PC-3 (cell line): ENCODE measurements at regions not wholly inside any gene's neighbourhood (a gene's known extent, or its start where the extent isn't known, plus 50 kb on each side); places are given as distances from the start of the nearest gene placed in this dataset. TPM values are rescaled to one million over a fixed set of nuclear protein-coding genes. Genes with fewer than 3 reads are reported as not detected.

ENCODE experiments used
- ATAC-seq: fragments of 200-7000 bp; cut with Tn5 transposase; 2 replicates; pipeline ENCODE4 v1.9.1; 2020; ENCODE audit warnings: mild to moderate bottlenecking, moderate library complexity
- BruUV-seq: library from RNA; stranded (reverse); fragments of 400-500 nt; replicated peaks from 2 replicates; lab custom pipeline; 2021; lab: Mats Ljungman, UMichigan
- CTCF ChIA-PET: fragments of 300-600 bp; sonication (Branson Sonifier 250); formaldehyde crosslinking; loops from one replicate; lab custom pipeline; 2022; ENCODE audit warnings: antibody characterized with exemption; lab: Charles Lee
- POLR2A ChIA-PET: fragments of 300-600 bp; sonication (Branson Sonifier 250); formaldehyde crosslinking; loops from one replicate; lab custom pipeline; 2022; ENCODE audit warnings: antibody characterized with exemption; ENCODE audit not compliant: unreplicated experiment; lab: Charles Lee
- DNase-seq: peaks from one replicate; pipeline ENCODE4 v3.0.0-alpha.2; 2015
- H2AFZ ChIP-seq: fragments of 300-600 bp; sonication (generic); 2 replicates; pipeline ENCODE4 v1.6.0; 2016; ENCODE audit warnings: antibody characterized with exemption, low read length
- H3F3A ChIP-seq: fragments of 300-600 bp; sonication (generic); one replicate; pipeline ENCODE4 v1.6.0; 2017; ENCODE audit warnings: antibody characterized with exemption, low read length, control low read depth, mild to moderate bottlenecking; ENCODE audit not compliant: unreplicated experiment
- H3K27ac ChIP-seq: fragments of 300-600 bp; sonication (generic); 2 replicates; pipeline ENCODE4 v1.5.1; 2016; ENCODE audit warnings: mild to moderate bottlenecking, low read length
- H3K27me3 ChIP-seq: fragments of 300-600 bp; sonication (generic); 2 replicates; pipeline ENCODE4 v1.6.1; 2016; ENCODE audit warnings: low read length, mixed read lengths
- H3K36me3 ChIP-seq: fragments of 300-600 bp; sonication (generic); 2 replicates; pipeline ENCODE4 v1.6.1; 2016; ENCODE audit warnings: low read depth, mixed run types, low read length, mixed read lengths
- H3K4me1 ChIP-seq: fragments of 300-600 bp; sonication (generic); 2 replicates; pipeline ENCODE4 v1.5.1; 2016; ENCODE audit warnings: low read length; ENCODE audit not compliant: insufficient read depth
- H3K4me2 ChIP-seq: fragments of 300-600 bp; sonication (generic); 2 replicates; pipeline ENCODE4 v1.6.0; 2016; ENCODE audit warnings: low read length
- H3K4me3 ChIP-seq: fragments of 300-600 bp; sonication (generic); 2 replicates; pipeline ENCODE4 v1.5.1; 2016; ENCODE audit warnings: mild to moderate bottlenecking, low read length, mixed read lengths
- H3K79me2 ChIP-seq: fragments of 300-600 bp; sonication (generic); 2 replicates; pipeline ENCODE4 v1.6.1; 2017; ENCODE audit warnings: low read length, mixed read lengths
- H3K9ac ChIP-seq: fragments of 300-600 bp; sonication (generic); 2 replicates; pipeline ENCODE4 v1.6.0; 2016; ENCODE audit warnings: mild to moderate bottlenecking, low read length
- H3K9me2 ChIP-seq: fragments of 300-600 bp; sonication (generic); replicated peaks from 2 replicates; pipeline ENCODE4 v1.6.1; 2016; ENCODE audit warnings: mixed run types, low read length, mixed read lengths
- H3K9me3 ChIP-seq: fragments of 300-600 bp; sonication (generic); 2 replicates; pipeline ENCODE4 v1.6.1; 2016; ENCODE audit warnings: low read length, mixed read lengths
- H4K20me1 ChIP-seq: fragments of 300-600 bp; sonication (generic); 2 replicates; pipeline ENCODE4 v1.6.1; 2016; ENCODE audit warnings: low read length, mixed read lengths
- CTCF ChIP-seq: fragments of 300-600 bp; sonication (generic); conservative IDR thresholded peaks from 2 replicates; pipeline ENCODE4 v1.5.1; 2017; ENCODE audit warnings: antibody characterized with exemption, low read depth, mild to moderate bottlenecking, low read length
- EZH2 ChIP-seq: fragments of 300-600 bp; sonication (generic); IDR thresholded peaks from one replicate; pipeline ENCODE4 v1.6.1; 2017; ENCODE audit warnings: antibody characterized with exemption, mild to moderate bottlenecking, low read length; ENCODE audit not compliant: unreplicated experiment
- EZH2phosphoT487 ChIP-seq: fragments of 300-600 bp; sonication (generic); IDR thresholded peaks from 2 replicates; pipeline ENCODE4 v1.6.1; 2018; ENCODE audit warnings: mild to moderate bottlenecking, antibody characterized with exemption, low read length, borderline replicate concordance
- intact Hi-C: fragments of 100-400 bp; cut with micrococcal nuclease; formaldehyde crosslinking; loops from 2 replicates; pipeline ENCODE4 v1.9.0; 2023
- microRNA-seq: library from miRNA; unstranded; fragments of <30 nt; microRNA quantifications from one replicate; pipeline ENCODE4 v1.1.0, GENCODE V29; 2020; ENCODE audit not compliant: unreplicated experiment

- ATAC-seq (no peak), DNase-seq (no peak)
- no peaks in the 10 kb centered on the region for H3K9me2 ChIP-seq
- no peak overlapping the region for H2AFZ ChIP-seq
- no peaks in the 10 kb centered on the region for H3F3A ChIP-seq
- H3K79me2 ChIP-seq = no peaks in the 10 kb centered on the region
- H3K4me2 ChIP-seq = no peak overlapping the region
- H3K9ac ChIP-seq = no peak overlapping the region
- no TSS peak for BruUV-seq
- TF ChIP-seq EZH2 (no peak), EZH2phosphoT487 (no peak), CTCF (no peak)
- H3K9me3 ChIP-seq = no peaks in the 10 kb centered on the region
- no peak overlapping the region for H3K4me3 ChIP-seq
- no peaks in the 10 kb centered on the region for H3K27me3 ChIP-seq
- intact Hi-C loops = no loop called here
- no peaks in the 10 kb centered on the region for H4K20me1 ChIP-seq
- CTCF ChIA-PET = no interaction called here
- H3K36me3 ChIP-seq = no peaks in the 10 kb centered on the region
- H3K27ac ChIP-seq = no peak overlapping the region
- H3K4me1 ChIP-seq = peaks cover 9% of the 10 kb centered on the region
- POLR2A ChIA-PET = no interaction called here
These were observed 51.9 kb upstream of the FANCL start for GRCh38 chr2:58293056-58293455.

- CTCF ChIA-PET = no interaction called here
- Histone ChIP-seq H3K9me2 (no peaks in the 10 kb centered on the region), H3K4me2 (no peak overlapping the region), H3K9ac (no peak overlapping the region), H2AFZ (no peak overlapping the region), H3K79me2 (no peaks in the 10 kb centered on the region), H3K4me3 (no peak overlapping the region), H3K27me3 (no peaks in the 10 kb centered on the region), H3K4me1 (peaks cover 9% of the 10 kb centered on the region), H3K36me3 (no peaks in the 10 kb centered on the region), H3K9me3 (no peaks in the 10 kb centered on the region), H3F3A (no peaks in the 10 kb centered on the region), H4K20me1 (no peaks in the 10 kb centered on the region), H3K27ac (no peak overlapping the region)
- POLR2A ChIA-PET = no interaction called here
- intact Hi-C loops = no loop called here
- ATAC-seq = no peak
- TF ChIP-seq EZH2 (no peak), EZH2phosphoT487 (no peak), CTCF (no peak)
- DNase-seq = no peak
- no TSS peak for BruUV-seq
These were observed 50.8 kb upstream of the FANCL start for GRCh38 chr2:58291726-58292438.

Small RNA genes in the stretch of these regions (microRNA-seq; reads per million reads assigned to microRNA genes)
- not detected for gene MIR4432
